ENCODE measurements at regions not wholly inside any gene's neighbourhood (a gene's known extent, or its start where the extent isn't known, plus 50 kb on each side); places are given as distances from the start of the nearest gene placed in this dataset.

- H3K9me3 ChIP-seq, result no peaks in the 10 kb centered on the region
Observed at GRCh38 chr12:73898645-73899044, 639.0 kb upstream of the ATXN7L3B start.

GRCh38 chr12:73902260-73902659, 635.4 kb upstream of the ATXN7L3B start:
- no peaks in the 10 kb centered on the region for H3K27me3 ChIP-seq
- no peak for TF ChIP-seq Cebpa-rat (IDR thresholded peaks at IDR 0.05)
- no peaks in the 10 kb centered on the region for H3K36me3 ChIP-seq
- H3K4me2 ChIP-seq, result no peak overlapping the region
- H3K9ac ChIP-seq, result no peak overlapping the region
- no peaks in the 10 kb centered on the region for H3K9me3 ChIP-seq
- no peak overlapping the region for H3K4me3 ChIP-seq
- H3K27ac ChIP-seq, result no peak overlapping the region
- no peaks in the 10 kb centered on the region for H4K20me1 ChIP-seq
- no peaks in the 10 kb centered on the region for H3K4me1 ChIP-seq

More at GRCh38 chr12:73898645-73899044, 639.0 kb upstream of the ATXN7L3B start:
- TF ChIP-seq Cebpa-rat (IDR thresholded peaks at IDR 0.05), result no peak
- H3K4me3 ChIP-seq, result no peak overlapping the region
- H3K27me3 ChIP-seq, result no peaks in the 10 kb centered on the region
- no peaks in the 10 kb centered on the region for H3K36me3 ChIP-seq
- H3K4me2 ChIP-seq, result no peak overlapping the region
- no peak overlapping the region for H3K9ac ChIP-seq
- H3K27ac ChIP-seq, result no peak overlapping the region
- H3K4me1 ChIP-seq, result no peaks in the 10 kb centered on the region
- no peaks in the 10 kb centered on the region for H4K20me1 ChIP-seq

- no peak for TF ChIP-seq Cebpa-rat (IDR thresholded peaks at IDR 0.05)
- no peaks in the 10 kb centered on the region for H3K9me3 ChIP-seq
- H3K4me1 ChIP-seq, result no peaks in the 10 kb centered on the region
- no peak overlapping the region for H3K27ac ChIP-seq
- no peaks in the 10 kb centered on the region for H4K20me1 ChIP-seq
- no peaks in the 10 kb centered on the region for H3K36me3 ChIP-seq
- no peaks in the 10 kb centered on the region for H3K27me3 ChIP-seq
- H3K4me3 ChIP-seq, result no peak overlapping the region
- no peak overlapping the region for H3K4me2 ChIP-seq
- no peak overlapping the region for H3K9ac ChIP-seq
Observed at GRCh38 chr12:73906757-73907156, 630.9 kb upstream of the ATXN7L3B start.

- Histone ChIP-seq H3K27ac (no peak overlapping the region), H3K9me3 (no peaks in the 10 kb centered on the region), H3K9ac (no peak overlapping the region), H3K4me1 (no peaks in the 10 kb centered on the region), H4K20me1 (no peaks in the 10 kb centered on the region), H3K27me3 (no peaks in the 10 kb centered on the region), H3K4me3 (no peak overlapping the region), H3K36me3 (no peaks in the 10 kb centered on the region), H3K4me2 (no peak overlapping the region)
- no peak for TF ChIP-seq Cebpa-rat (IDR thresholded peaks at IDR 0.05)
Observed at GRCh38 chr12:73935817-73936216, 601.8 kb upstream of the ATXN7L3B start.

GRCh38 chr12:73947326-73948026, 590.2 kb upstream of the ATXN7L3B start:
- Histone ChIP-seq H3K4me1 (no peaks in the 10 kb centered on the region), H3K9me3 (no peaks in the 10 kb centered on the region), H3K36me3 (no peaks in the 10 kb centered on the region), H3K4me2 (no peak overlapping the region), H3K27ac (no peak overlapping the region), H3K4me3 (no peak overlapping the region), H3K27me3 (no peaks in the 10 kb centered on the region), H3K9ac (no peak overlapping the region), H4K20me1 (no peaks in the 10 kb centered on the region)
- TF ChIP-seq Cebpa-rat (IDR thresholded peaks at IDR 0.05), result no peak

- H3K9ac ChIP-seq, result no peak overlapping the region
- no peaks in the 10 kb centered on the region for H4K20me1 ChIP-seq
- no peak overlapping the region for H3K4me3 ChIP-seq
- TF ChIP-seq Cebpa-rat (IDR thresholded peaks at IDR 0.05), result no peak
- H3K9me3 ChIP-seq, result no peaks in the 10 kb centered on the region
- H3K27me3 ChIP-seq, result no peaks in the 10 kb centered on the region
- no peak overlapping the region for H3K4me2 ChIP-seq
- no peaks in the 10 kb centered on the region for H3K4me1 ChIP-seq
- H3K36me3 ChIP-seq, result no peaks in the 10 kb centered on the region
- H3K27ac ChIP-seq, result no peak overlapping the region
Observed at GRCh38 chr12:73950507-73950906, 587.1 kb upstream of the ATXN7L3B start.

- H3K4me2 ChIP-seq, result no peak overlapping the region
- H3K27ac ChIP-seq, result no peak overlapping the region
Observed at GRCh38 chr12:73951956-73952703, 585.5 kb upstream of the ATXN7L3B start.

GRCh38 chr12:73964641-73965040, 573.0 kb upstream of the ATXN7L3B start:
- Histone ChIP-seq H3K4me1 (no peaks in the 10 kb centered on the region), H3K27ac (no peak overlapping the region), H4K20me1 (no peaks in the 10 kb centered on the region), H3K27me3 (no peaks in the 10 kb centered on the region), H3K9me3 (no peaks in the 10 kb centered on the region), H3K36me3 (no peaks in the 10 kb centered on the region), H3K4me2 (no peak overlapping the region), H3K4me3 (no peak overlapping the region), H3K9ac (no peak overlapping the region)
- no peak for TF ChIP-seq Cebpa-rat (IDR thresholded peaks at IDR 0.05)

More at GRCh38 chr12:73951956-73952703, 585.5 kb upstream of the ATXN7L3B start:
- H3K4me3 ChIP-seq, result no peak overlapping the region
- H3K9me3 ChIP-seq, result no peaks in the 10 kb centered on the region
- no peaks in the 10 kb centered on the region for H4K20me1 ChIP-seq
- H3K4me1 ChIP-seq, result no peaks in the 10 kb centered on the region
- no peaks in the 10 kb centered on the region for H3K36me3 ChIP-seq
- H3K9ac ChIP-seq, result no peak overlapping the region
- H3K27me3 ChIP-seq, result no peaks in the 10 kb centered on the region
- TF ChIP-seq Cebpa-rat (IDR thresholded peaks at IDR 0.05), result no peak

- Histone ChIP-seq H3K27me3 (no peaks in the 10 kb centered on the region), H4K20me1 (no peaks in the 10 kb centered on the region), H3K4me2 (no peak overlapping the region), H3K9ac (no peak overlapping the region), H3K9me3 (no peaks in the 10 kb centered on the region), H3K36me3 (no peaks in the 10 kb centered on the region), H3K27ac (no peak overlapping the region), H3K4me3 (no peak overlapping the region), H3K4me1 (no peaks in the 10 kb centered on the region)
- no peak for TF ChIP-seq Cebpa-rat (IDR thresholded peaks at IDR 0.05)
Observed at GRCh38 chr12:73973486-73973885, 564.1 kb upstream of the ATXN7L3B start.

- Histone ChIP-seq H3K36me3 (no peaks in the 10 kb centered on the region), H3K9me3 (no peaks in the 10 kb centered on the region), H3K4me1 (no peaks in the 10 kb centered on the region), H3K27ac (no peak overlapping the region), H3K4me2 (no peak overlapping the region), H3K4me3 (no peak overlapping the region), H4K20me1 (no peaks in the 10 kb centered on the region), H3K27me3 (no peaks in the 10 kb centered on the region), H3K9ac (no peak overlapping the region)
- TF ChIP-seq Cebpa-rat (IDR thresholded peaks at IDR 0.05), result no peak
Observed at GRCh38 chr12:73984552-73984951, 553.1 kb upstream of the ATXN7L3B start.
